Upper lobe of left lung (tissue), 6 donors: ENCODE measurements at regions not wholly inside any gene's neighbourhood (a gene's known extent, or its start where the extent isn't known, plus 50 kb on each side); places are given as distances from the start of the nearest gene placed in this dataset.
A peak's percentile ranks its signal among the peaks of the same experiment; 100 is the strongest.

ENCODE experiments used
- ATAC-seq, 2 donors: fragments of 200-7000 bp; cut with Tn5 transposase; one replicate each; pipeline ENCODE4 v1.9.1; 2022; ENCODE audit warnings: mild to moderate bottlenecking in 2 of 2, moderate library complexity in 2 of 2; ENCODE audit not compliant: low FRiP score in 2 of 2
- DNase-seq, 2 donors: peaks; one replicate each; pipeline ENCODE4 v3.0.0-alpha.2; 2019 to 2020
- H3K27ac ChIP-seq, 4 donors: fragments of 200-600 bp; sonication (generic); one replicate each; pipeline ENCODE4 v1.5.1; 2016 to 2019
- H3K27me3 ChIP-seq, 4 donors: fragments of 200-600 bp; sonication (generic); one replicate each; pipeline ENCODE4 v1.5.1; 2017 to 2019
- H3K36me3 ChIP-seq, 4 donors: fragments of 200-600 bp; sonication (generic); one replicate each; pipeline ENCODE4 v1.5.1; 2016 to 2019
- H3K4me1 ChIP-seq, 4 donors: fragments of 200-600 bp; sonication (generic); one replicate each; pipeline ENCODE4 v1.5.1; 2018 to 2019
- H3K4me3 ChIP-seq, 4 donors: fragments of 200-600 bp; sonication (generic); one replicate each; pipeline ENCODE4 v1.5.1; 2017 to 2019; ENCODE audit warnings: mild to moderate bottlenecking in 2 of 4, moderate library complexity in 1 of 4
- H3K9me3 ChIP-seq, 4 donors: fragments of 200-600 bp; sonication (generic); one replicate each; pipeline ENCODE4 v1.5.1; 2018 to 2019
- EP300 ChIP-seq, 4 donors: sonication (generic); formaldehyde crosslinking; IDR thresholded peaks; one replicate each; pipeline ENCODE4 v1.5.1; 2017; ENCODE audit warnings: antibody characterized with exemption in 4 of 4, control low read depth in 2 of 4
- POLR2A ChIP-seq, 4 donors: fragments of 450-650 bp; IDR thresholded peaks; one replicate each; pipeline ENCODE4 v1.5.1; 2016 to 2017; ENCODE audit warnings: antibody characterized with exemption in 4 of 4, mild to moderate bottlenecking in 2 of 4
- POLR2AphosphoS5 ChIP-seq, 2 donors: sonication (generic); formaldehyde crosslinking; IDR thresholded peaks; one replicate each; pipeline ENCODE4 v1.5.1; 2017; ENCODE audit warnings: antibody characterized with exemption in 2 of 2
- WGBS, 2 donors: methylation state at CpG; one replicate each; pipeline ENCODE4 v1.1.5; 2017 to 2018; 5-methylcytosine and 5-hydroxymethylcytosine counted together
- TF ChIP-seq, protein P1 (sequence below), 6 experiments: fragments of 450-650 bp in 4 of 6; fragments of 200-600 bp in 2 of 6; sonication (generic) in 2 of 6; IDR thresholded peaks; one replicate each; pipeline ENCODE4 v1.5.1; 2016 to 2019; ENCODE audit warnings: antibody characterized with exemption in 6 of 6
- donor health status: DM: no; HTN: no; CAD: no; lungs with moderate emphysema.
- donor health status: DM: no; HTN: yes; CAD: no; lungs with severe emphysema.

DNA sequence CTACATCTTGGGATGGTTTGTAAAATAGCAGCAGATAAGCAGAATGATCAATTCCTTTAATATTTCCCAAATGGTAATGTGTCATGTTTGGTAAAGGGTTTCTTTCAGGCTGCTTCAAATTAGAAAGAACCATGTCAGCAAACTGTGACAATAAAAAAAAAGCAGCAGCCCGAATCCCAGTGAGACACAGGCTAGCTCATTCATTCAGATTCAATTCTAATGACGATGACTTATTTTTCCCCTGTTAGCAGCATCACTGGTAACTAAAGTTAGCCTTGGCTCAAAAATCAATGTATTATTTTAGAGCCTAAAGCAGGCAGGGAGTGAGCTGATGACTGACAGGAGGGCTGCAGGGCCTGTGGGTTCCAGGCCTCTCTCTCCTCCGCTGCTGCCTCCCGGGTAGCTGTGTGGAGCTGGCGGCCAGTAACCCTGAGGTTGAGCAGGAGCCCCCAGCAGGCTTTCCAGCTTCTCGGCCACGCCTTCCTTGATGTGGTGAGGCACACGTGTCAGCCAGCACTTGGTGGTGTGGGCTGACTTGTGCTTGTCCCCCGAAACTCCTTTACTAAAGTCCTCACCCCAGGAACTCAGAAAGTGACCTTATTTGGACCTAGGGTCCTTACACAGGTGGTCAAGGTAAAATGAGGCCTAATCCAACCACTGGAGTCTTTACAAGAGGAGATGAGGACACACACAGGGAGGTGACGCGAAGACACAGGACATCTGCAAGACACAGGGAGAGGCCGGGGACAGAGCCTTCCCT is 120.5 kb upstream of the HS6ST1 start:
- DNase-seq (no peak), ATAC-seq (no peak)
- no peak for TF ChIP-seq POLR2AphosphoS5 (IDR thresholded peaks at IDR 0.05)
- no peak for TF ChIP-seq POLR2A (IDR thresholded peaks at IDR 0.05)
- TF ChIP-seq EP300 (IDR thresholded peaks at IDR 0.05) = no peak
- TF ChIP-seq, protein P1, sequence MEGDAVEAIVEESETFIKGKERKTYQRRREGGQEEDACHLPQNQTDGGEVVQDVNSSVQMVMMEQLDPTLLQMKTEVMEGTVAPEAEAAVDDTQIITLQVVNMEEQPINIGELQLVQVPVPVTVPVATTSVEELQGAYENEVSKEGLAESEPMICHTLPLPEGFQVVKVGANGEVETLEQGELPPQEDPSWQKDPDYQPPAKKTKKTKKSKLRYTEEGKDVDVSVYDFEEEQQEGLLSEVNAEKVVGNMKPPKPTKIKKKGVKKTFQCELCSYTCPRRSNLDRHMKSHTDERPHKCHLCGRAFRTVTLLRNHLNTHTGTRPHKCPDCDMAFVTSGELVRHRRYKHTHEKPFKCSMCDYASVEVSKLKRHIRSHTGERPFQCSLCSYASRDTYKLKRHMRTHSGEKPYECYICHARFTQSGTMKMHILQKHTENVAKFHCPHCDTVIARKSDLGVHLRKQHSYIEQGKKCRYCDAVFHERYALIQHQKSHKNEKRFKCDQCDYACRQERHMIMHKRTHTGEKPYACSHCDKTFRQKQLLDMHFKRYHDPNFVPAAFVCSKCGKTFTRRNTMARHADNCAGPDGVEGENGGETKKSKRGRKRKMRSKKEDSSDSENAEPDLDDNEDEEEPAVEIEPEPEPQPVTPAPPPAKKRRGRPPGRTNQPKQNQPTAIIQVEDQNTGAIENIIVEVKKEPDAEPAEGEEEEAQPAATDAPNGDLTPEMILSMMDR (IDR thresholded peaks at IDR 0.05) = no peak

GRCh38 chr2:128439791-128440665 is 121.4 kb upstream of the HS6ST1 start:
- no peak for ATAC-seq

More for the DNA sequence above, 120.5 kb upstream of the HS6ST1 start:
- Histone ChIP-seq H3K27me3 (no peaks in the 10 kb centered on the region), H3K4me3 (no peak overlapping the region), H3K4me1 (peaks cover 17 to 27% (median 21%) of the 10 kb centered on the region in 4 donors), H3K27ac (no peak overlapping the region), H3K36me3 (no peaks in the 10 kb centered on the region), H3K9me3 (no peaks in the 10 kb centered on the region)
- WGBS, 2 donors = 79 to 93% methylated on average over 4 to 12 of the region's 12 CpGs

DNA sequence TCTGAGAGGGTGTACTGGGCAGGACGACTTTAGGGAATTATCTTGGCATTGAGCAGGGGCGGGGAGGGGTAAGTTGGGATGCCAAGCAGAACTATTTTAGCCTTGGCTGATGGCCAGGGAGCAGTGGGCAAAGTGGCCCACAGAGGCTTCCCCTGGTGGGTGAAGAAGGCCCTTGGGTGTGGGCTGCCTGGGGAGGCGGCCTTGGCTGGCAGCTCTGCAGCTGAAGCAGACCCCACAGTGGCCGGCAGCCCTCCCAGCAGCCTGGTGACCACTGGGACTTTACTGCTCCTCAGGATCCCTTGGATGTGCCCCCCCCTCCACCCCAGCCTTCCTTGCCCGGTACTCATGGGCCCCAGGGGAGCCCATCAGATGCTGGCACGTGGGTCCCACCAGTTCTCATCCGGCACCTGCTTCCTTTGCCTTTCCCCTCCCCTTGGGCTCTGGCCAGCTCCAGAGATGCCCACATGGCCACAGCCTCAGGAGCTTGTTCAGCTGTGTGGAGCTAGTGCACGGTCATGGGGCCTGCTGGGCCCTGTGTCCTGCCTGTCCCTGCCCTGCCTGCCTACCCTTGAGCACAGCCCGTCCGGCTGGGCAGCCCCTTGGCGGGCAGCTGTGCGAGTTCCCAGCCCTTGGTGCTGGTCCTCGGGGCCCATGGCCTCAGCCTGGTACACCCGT is 122.1 kb upstream of the HS6ST1 start:
- H3K9me3 ChIP-seq = no peaks in the 10 kb centered on the region
- ATAC-seq = no peak
- no peak overlapping the region for H3K27ac ChIP-seq
- no peak for DNase-seq
- WGBS, 2 donors = 78 to 86% methylated on average over 4 to 13 of the region's 14 CpGs
- H3K27me3 ChIP-seq = no peaks in the 10 kb centered on the region
- TF ChIP-seq POLR2A (IDR thresholded peaks at IDR 0.05) (no peak), POLR2AphosphoS5 (IDR thresholded peaks at IDR 0.05) (no peak), EP300 (IDR thresholded peaks at IDR 0.05) (no peak)
- TF ChIP-seq, protein P1 (IDR thresholded peaks at IDR 0.05) = no peak
- H3K4me3 ChIP-seq = no peak overlapping the region
- H3K36me3 ChIP-seq = no peaks in the 10 kb centered on the region
- H3K4me1 ChIP-seq = peaks cover 17 to 27% (median 21%) of the 10 kb centered on the region in 4 donors

More at GRCh38 chr2:128439791-128440665, 121.4 kb upstream of the HS6ST1 start:
- DNase-seq = no peak
- Histone ChIP-seq H3K4me1 (peaks cover 17 to 27% (median 21%) of the 10 kb centered on the region in 4 donors), H3K9me3 (no peaks in the 10 kb centered on the region), H3K4me3 (no peak overlapping the region), H3K36me3 (no peaks in the 10 kb centered on the region), H3K27ac (no peak overlapping the region), H3K27me3 (no peaks in the 10 kb centered on the region)
- 84 to 91% methylated on average over 6 to 13 of the region's 13 CpGs for WGBS, 2 donors
- TF ChIP-seq EP300 (IDR thresholded peaks at IDR 0.05) = no peak
- TF ChIP-seq, protein P1 (IDR thresholded peaks at IDR 0.05) = no peak
- TF ChIP-seq POLR2AphosphoS5 (IDR thresholded peaks at IDR 0.05) = no peak

DNA sequence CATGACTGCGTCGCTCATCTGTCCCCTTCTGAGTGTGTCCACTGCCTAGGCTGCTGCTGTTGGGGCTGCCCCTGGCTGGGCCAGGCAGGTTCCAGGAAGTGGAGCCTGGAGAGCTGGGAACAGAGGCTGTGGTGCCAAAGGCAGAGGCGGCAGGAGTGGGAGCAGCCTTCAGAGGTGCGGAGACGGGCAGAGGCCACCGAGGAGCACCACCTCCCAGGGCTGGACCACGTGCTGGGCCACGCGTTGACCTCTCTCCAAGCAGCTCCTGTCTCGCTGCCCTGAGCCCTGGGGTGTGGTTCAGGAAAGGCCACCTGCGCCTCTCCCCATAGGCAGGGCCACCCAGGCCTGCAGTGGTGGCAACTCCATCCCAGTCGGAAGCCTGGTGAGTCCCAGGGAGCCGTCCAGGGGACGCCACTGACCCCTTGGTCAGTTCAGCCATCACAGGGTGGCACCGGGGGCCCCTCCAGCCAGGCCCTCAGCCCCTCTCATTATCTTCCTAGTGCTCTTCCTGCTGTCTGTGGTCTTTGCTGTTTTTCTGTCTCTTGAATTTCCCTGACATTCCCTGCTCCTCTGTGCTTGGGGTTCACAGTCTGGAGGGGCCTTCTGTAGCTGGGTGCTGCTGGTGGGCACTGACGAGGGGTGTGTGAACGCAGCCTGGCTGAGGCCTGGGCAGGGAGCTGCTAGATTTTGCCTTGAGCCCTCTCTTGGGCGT is 122.8 kb upstream of the HS6ST1 start:
- Histone ChIP-seq H3K36me3 (no peaks in the 10 kb centered on the region), H3K9me3 (no peaks in the 10 kb centered on the region), H3K27ac (peak overlapping the region in 1 of 4 donors; percentile 34), H3K27me3 (no peaks in the 10 kb centered on the region), H3K4me3 (no peak overlapping the region), H3K4me1 (peaks cover 19 to 33% (median 23%) of the 10 kb centered on the region in 4 donors)
- ATAC-seq = no peak
- TF ChIP-seq POLR2A (IDR thresholded peaks at IDR 0.05) (no peak), EP300 (IDR thresholded peaks at IDR 0.05) (no peak), POLR2AphosphoS5 (IDR thresholded peaks at IDR 0.05) (no peak)
- TF ChIP-seq, protein P1 (IDR thresholded peaks at IDR 0.05) = no peak
- peak in 1 of 2 donors; percentile 76 for DNase-seq
- WGBS, 2 donors = 93 to 95% methylated on average over 13 to 18 of the region's 18 CpGs
